HCT116 (cell line): ENCODE measurements at regions not wholly inside any gene's neighbourhood (a gene's known extent, or its start where the extent isn't known, plus 50 kb on each side); places are given as distances from the start of the nearest gene placed in this dataset.
A peak's percentile ranks its signal among the peaks of the same experiment; 100 is the strongest.

ENCODE experiments used
- ATAC-seq: fragments of 200-7000 bp; cut with Tn5 transposase; 2 replicates; pipeline ENCODE4 v1.9.1; 2020; ENCODE audit warnings: mild to moderate bottlenecking, moderate library complexity
- BruUV-seq: library from RNA; stranded (reverse); fragments of 400-500 nt; replicated peaks from 2 replicates; lab custom pipeline; 2021; lab: Mats Ljungman, UMichigan
- CTCF ChIA-PET: fragments of 300-600 bp; sonication (Branson Sonifier 250); formaldehyde crosslinking; loops from one replicate; lab custom pipeline; 2021; ENCODE audit warnings: antibody characterized with exemption; lab: Charles Lee
- POLR2A ChIA-PET: fragments of 300-600, 350-600 bp; sonication (Branson Sonifier 250); formaldehyde crosslinking; loops from one replicate; lab custom pipeline; 2021; ENCODE audit warnings: antibody characterized with exemption; lab: Charles Lee
- RAD21 ChIA-PET, 2 experiments: fragments of 300-600 bp; sonication (Branson Sonifier 250); formaldehyde crosslinking; loops; one replicate each; lab custom pipeline; 2023; ENCODE audit warnings: low total read pairs in 2 of 2; ENCODE audit not compliant: uncharacterized antibody in 2 of 2, unreplicated experiment in 2 of 2, low non-redundant PET in 1 of 2; lab: Charles Lee
- DNase-seq: peaks from one replicate; pipeline ENCODE4 v3.0.0-alpha.2; 2010; ENCODE audit warnings: low read depth, low spot score
- H2AFZ ChIP-seq: fragments of 200-600 bp; shearing (Covaris generic), sonication (generic); 2 replicates; pipeline ENCODE4 v1.6.1; 2017; ENCODE audit warnings: low read depth, mixed run types, mixed read lengths, antibody characterized with exemption, low read length; ENCODE audit not compliant: poor library complexity, severe bottlenecking
- H3K27ac ChIP-seq: 2 replicates; pipeline ENCODE4 v1.5.1; 2012; ENCODE audit warnings: low read depth, low read length
- H3K27me3 ChIP-seq: fragments of 200-600 bp; sonication (generic); 2 replicates; pipeline ENCODE4 v1.6.1; 2016; ENCODE audit warnings: mixed run types, low read length, mixed read lengths; ENCODE audit not compliant: insufficient read depth
- H3K36me3 ChIP-seq, 2 experiments: fragments of 200-500 bp in 1 of 2; fragments of 200-600 bp in 1 of 2; sonication (Bioruptor generic) in 1 of 2; sonication (generic) in 1 of 2; 2 replicates each; pipeline versions ENCODE4 v1.5.1 to v1.6.1; 2014 to 2016; ENCODE audit warnings: low read length in 2 of 2, inconsistent platforms in 1 of 2, mixed read lengths in 1 of 2, mixed run types in 1 of 2; ENCODE audit not compliant: insufficient read depth in 2 of 2, control insufficient read depth in 1 of 2
- H3K4me1 ChIP-seq, 2 experiments: fragments of 200-600 bp in 1 of 2; sonication (generic) in 1 of 2; 2 replicates each; pipeline versions ENCODE4 v1.5.1 to v1.6.1; 2012 to 2017; ENCODE audit warnings: low read length in 2 of 2, inconsistent platforms in 1 of 2, mild to moderate bottlenecking in 1 of 2, mixed read lengths in 1 of 2, mixed run types in 1 of 2, moderate library complexity in 1 of 2; ENCODE audit not compliant: insufficient read depth in 2 of 2, control insufficient read depth in 1 of 2
- H3K4me2 ChIP-seq: fragments of 200-600 bp; sonication (generic); 2 replicates; pipeline ENCODE4 v1.6.1; 2017; ENCODE audit warnings: mixed run types, low read length, mixed read lengths
- H3K4me3 ChIP-seq, 2 experiments: fragments of 200-600 bp in 1 of 2; sonication (generic) in 1 of 2; replicated peaks in 1 of 2; 2 replicates each; pipeline ENCODE4 v1.5.1; 2011 to 2016; ENCODE audit warnings: low read length in 2 of 2, control low read depth in 1 of 2, low read depth in 1 of 2, mild to moderate bottlenecking in 1 of 2, mixed read lengths in 1 of 2, mixed run types in 1 of 2
- H3K79me2 ChIP-seq: fragments of 200-600 bp; sonication (generic); 2 replicates; pipeline ENCODE4 v1.6.1; 2017; ENCODE audit warnings: mild to moderate bottlenecking, mixed run types, low read length, moderate library complexity, mixed read lengths; ENCODE audit not compliant: insufficient read depth
- H3K9ac ChIP-seq: fragments of 200-600 bp; sonication (generic); 2 replicates; pipeline ENCODE4 v1.6.1; 2016; ENCODE audit warnings: low read length, mixed read lengths
- H3K9me2 ChIP-seq: fragments of 200-600 bp; sonication (generic), shearing (Covaris generic); 2 replicates; pipeline ENCODE4 v1.6.1; 2017; ENCODE audit warnings: mixed run types, mild to moderate bottlenecking, moderate library complexity; ENCODE audit not compliant: insufficient read depth
- H3K9me3 ChIP-seq, 2 experiments: fragments of 200-500 bp in 1 of 2; fragments of 200-600 bp in 1 of 2; sonication (Bioruptor generic) in 1 of 2; sonication (generic) in 1 of 2; 2 replicates each; pipeline ENCODE4 v1.6.1; 2014 to 2017; ENCODE audit warnings: low read length in 2 of 2, mixed read lengths in 2 of 2, inconsistent platforms in 1 of 2, low read depth in 1 of 2, mild to moderate bottlenecking in 1 of 2, mixed run types in 1 of 2, moderate library complexity in 1 of 2; ENCODE audit not compliant: control insufficient read depth in 1 of 2, insufficient read depth in 1 of 2
- H4K20me1 ChIP-seq: fragments of 200-600 bp; sonication (generic), shearing (Covaris generic); 2 replicates; pipeline ENCODE4 v1.6.1; 2017; ENCODE audit warnings: mixed run types, mild to moderate bottlenecking, moderate library complexity; ENCODE audit not compliant: insufficient read depth
- ATF3 ChIP-seq: IDR thresholded peaks from 2 replicates; pipeline ENCODE4 v1.6.1; 2012
- CEBPB ChIP-seq: IDR thresholded peaks from 2 replicates; pipeline ENCODE4 v1.6.1; 2012; ENCODE audit warnings: low read depth
- CTCF ChIP-seq, 3 experiments: fragments of 200-600 bp in 1 of 3; sonication (generic) in 1 of 3; IDR thresholded peaks in 2 of 3; conservative IDR thresholded peaks in 1 of 3; 2 replicates each; pipeline ENCODE4 v1.5.1; 2012 to 2017; ENCODE audit warnings: low read depth in 2 of 3, low read length in 2 of 3, antibody characterized with exemption in 1 of 3, borderline replicate concordance in 1 of 3, control low read depth in 1 of 3, mild to moderate bottlenecking in 1 of 3, mixed read lengths in 1 of 3, mixed run types in 1 of 3, moderate library complexity in 1 of 3; ENCODE audit not compliant: insufficient read depth in 1 of 3
- EZH2 ChIP-seq: fragments of 200-600 bp; sonication (generic); IDR thresholded peaks from 2 replicates; pipeline ENCODE4 v1.6.1; 2017; ENCODE audit warnings: antibody characterized with exemption, mixed run types
- EZH2phosphoT487 ChIP-seq: fragments of 200-600 bp; IDR thresholded peaks from 2 replicates; pipeline ENCODE4 v1.6.1; 2018; ENCODE audit warnings: antibody characterized with exemption, borderline replicate concordance
- FOSL1 ChIP-seq: IDR thresholded peaks from 2 replicates; pipeline ENCODE4 v1.6.1; 2012; ENCODE audit warnings: low read depth
- JUND ChIP-seq: IDR thresholded peaks from 2 replicates; pipeline ENCODE4 v1.6.1; 2012
- POLR2A ChIP-seq: IDR thresholded peaks from 2 replicates; pipeline ENCODE4 v1.7.0; 2011; ENCODE audit warnings: borderline replicate concordance; ENCODE audit not compliant: insufficient read depth, insufficient read length; ENCODE audit errors: extremely low read depth
- POLR2AphosphoS5 ChIP-seq: IDR thresholded peaks from 2 replicates; pipeline ENCODE4 v1.6.1; 2011; ENCODE audit warnings: mild to moderate bottlenecking, low read depth, low read length, moderate library complexity
- RAD21 ChIP-seq: IDR thresholded peaks from 2 replicates; pipeline ENCODE4 v1.6.1; 2012; ENCODE audit warnings: low read depth, mild to moderate bottlenecking
- SP1 ChIP-seq: IDR thresholded peaks from 2 replicates; pipeline ENCODE4 v1.6.1; 2012; ENCODE audit warnings: low read depth
- SRF ChIP-seq: IDR thresholded peaks from 2 replicates; pipeline ENCODE4 v1.6.1; 2012; ENCODE audit warnings: low read depth
- YY1 ChIP-seq: IDR thresholded peaks from 2 replicates; pipeline ENCODE4 v1.6.1; 2011; ENCODE audit warnings: low read length, low read depth, moderate library complexity, mild to moderate bottlenecking; ENCODE audit not compliant: insufficient replicate concordance; ENCODE audit errors: extremely low read depth
- intact Hi-C: fragments of 100-400 bp; cut with micrococcal nuclease; formaldehyde crosslinking; loops from 2 replicates; pipeline ENCODE4 v1.10.0; 2022

GRCh38 chr10:3248526-3249306 is 76.1 kb upstream of the PITRM1 start (continued):
- TF ChIP-seq ATF3 (no peak), FOSL1 (peak; percentile 85), RAD21 (no peak), SRF (0 out of 2 replicates have a peak, but pooled peaks have one; percentile 11)
- TF ChIP-seq, all 23 proteins: peak for 10

- Histone ChIP-seq H3K27ac (no peak overlapping the region), H3K9me3 (no peaks in the 10 kb centered on the region), H3K9ac (no peak overlapping the region), H2AFZ (no peak overlapping the region), H3K27me3 (no peaks in the 10 kb centered on the region; the same call in 1 of the 2 replicates), H3K4me3 (no peak overlapping the region), H3K36me3 (no peaks in the 10 kb centered on the region), H3K9me2 (no peaks in the 10 kb centered on the region), H4K20me1 (no peaks in the 10 kb centered on the region), H3K4me1 (peaks cover 0 to 15% of the 10 kb centered on the region in 2 experiments; a peak in 2 of 4 replicates), H3K4me2 (no peak overlapping the region), H3K79me2 (no peaks in the 10 kb centered on the region)
- BruUV-seq = no TSS peak
- CTCF ChIA-PET = no interaction called here
- DNase-seq (no peak), ATAC-seq (no peak)
- intact Hi-C loops = loop anchor here (5.0 kb wide), 1 partner anchor 222 kb away; no protein-coding TSS in a partner anchor
- TF ChIP-seq EZH2 = no peak
- TF ChIP-seq POLR2A = no peak
- TF ChIP-seq POLR2AphosphoS5 = no peak
- no peak for TF ChIP-seq EZH2phosphoT487
- no peak for TF ChIP-seq CTCF (IDR thresholded peaks at IDR 0.05 in 2 of 3, conservative IDR thresholded peaks at IDR 0.05 in 1 of 3; ENCODE audit: borderline replicate concordance in 1 of 3, insufficient read depth in 1 of 3, low read depth in 2 of 3, low read length in 2 of 3)
- no peak for TF ChIP-seq SRF
- TF ChIP-seq JUND = no peak
- TF ChIP-seq YY1 = no peak
- TF ChIP-seq CEBPB = no peak
- no peak for TF ChIP-seq SP1
- POLR2A ChIA-PET = no interaction called here
- RAD21 ChIA-PET = no interaction called here
These were observed 72.8 kb upstream of the PITRM1 start for GRCh38 chr10:3245395-3245794.
